H1 (cell line): ENCODE measurements at regions not wholly inside any gene's neighbourhood (a gene's known extent, or its start where the extent isn't known, plus 50 kb on each side); places are given as distances from the start of the nearest gene placed in this dataset.

Experiments
- CTCF ChIA-PET: fragments of 300-600 bp; sonication (Branson Sonifier 250); formaldehyde crosslinking; loops from one replicate; lab custom pipeline; 2021; ENCODE audit not compliant: partially characterized antibody; lab: Charles Lee
- POLR2A ChIA-PET: fragments of 300-600 bp; sonication (Branson Sonifier 250); formaldehyde crosslinking; loops from one replicate; lab custom pipeline; 2021; ENCODE audit warnings: inconsistent platforms; ENCODE audit not compliant: partially characterized antibody; lab: Charles Lee
- DNase-seq, 2 experiments: peaks; one replicate each; pipeline versions ENCODE4 v3.0.0 to v3.0.0-alpha.2; 2010 to 2022; ENCODE audit warnings: low spot score in 2 of 2, low read depth in 1 of 2, mixed read lengths in 1 of 2
- FAIRE-seq: peaks from 2 replicates; lab custom pipeline; 2011; peaks lifted over from hg19 to GRCh38; lab: Jason Lieb, UNC
- H2AFZ ChIP-seq: 2 replicates; pipeline ENCODE4 v1.8.1; 2012; ENCODE audit warnings: low read length, inconsistent platforms
- H2AK5ac ChIP-seq: 2 replicates; pipeline ENCODE4 v1.6.1; 2013; ENCODE audit warnings: low read depth, low read length
- H2BK120ac ChIP-seq: replicated peaks from 2 replicates; pipeline ENCODE3; 2013; ENCODE audit warnings: low read depth, low read length, inconsistent platforms
- H2BK12ac ChIP-seq: 2 replicates; pipeline ENCODE4 v1.6.1; 2013; ENCODE audit warnings: low read depth, low read length
- H2BK15ac ChIP-seq: 2 replicates; pipeline ENCODE4 v1.6.1; 2013; ENCODE audit warnings: low read length
- H2BK20ac ChIP-seq: 2 replicates; pipeline ENCODE4 v1.6.1; 2013; ENCODE audit warnings: low read length
- H2BK5ac ChIP-seq: 2 replicates; pipeline ENCODE4 v1.6.1; 2013; ENCODE audit warnings: low read depth, low read length
- H3K14ac ChIP-seq: 2 replicates; pipeline ENCODE4 v1.6.1; 2013; ENCODE audit warnings: inconsistent platforms; ENCODE audit not compliant: insufficient read length
- H3K18ac ChIP-seq: 2 replicates; pipeline ENCODE4 v1.6.1; 2013; ENCODE audit warnings: low read length; ENCODE audit errors: extremely low read depth
- H3K23ac ChIP-seq: 2 replicates; pipeline ENCODE4 v1.6.1; 2013; ENCODE audit warnings: inconsistent platforms; ENCODE audit not compliant: insufficient read length
- H3K23me2 ChIP-seq: 2 replicates; pipeline ENCODE4 v1.6.1; 2013; ENCODE audit warnings: low read depth, low read length
- H3K27ac ChIP-seq: 2 replicates; pipeline ENCODE4 v1.6.1; 2011; ENCODE audit warnings: low read depth, low read length, inconsistent platforms
- H3K27me3 ChIP-seq, 4 experiments: replicated peaks in 1 of 4; 1 replicate in 1 of 4; 2 replicates in 3 of 4; pipeline versions ENCODE4 v1.6.1 to v1.8.1; 2011 to 2013; ENCODE audit warnings: low read length in 3 of 4, mild to moderate bottlenecking in 3 of 4, inconsistent platforms in 2 of 4, mixed read lengths in 2 of 4, moderate library complexity in 1 of 4; ENCODE audit not compliant: control insufficient read depth in 3 of 4, insufficient read depth in 3 of 4; ENCODE audit errors: extremely low read depth in 1 of 4
- H3K36me3 ChIP-seq, 4 experiments: 2 replicates each; pipeline versions ENCODE4 v1.6.1 to v1.8.1; 2011 to 2013; ENCODE audit warnings: mild to moderate bottlenecking in 4 of 4, low read length in 3 of 4, moderate library complexity in 2 of 4, control low read depth in 1 of 4, inconsistent platforms in 1 of 4; ENCODE audit not compliant: insufficient read depth in 4 of 4, control insufficient read depth in 2 of 4
- H3K4ac ChIP-seq: replicated peaks from 2 replicates; pipeline ENCODE3; 2013; ENCODE audit warnings: low read length, low read depth, mixed read lengths, inconsistent platforms; ENCODE audit not compliant: insufficient read length
- H3K4me1 ChIP-seq, 4 experiments: replicated peaks in 1 of 4; 1 replicate in 1 of 4; 2 replicates in 3 of 4; pipeline versions ENCODE4 v1.6.1 to v1.8.1; 2011 to 2013; ENCODE audit warnings: low read length in 3 of 4, inconsistent platforms in 2 of 4, mixed read lengths in 1 of 4; ENCODE audit not compliant: insufficient read depth in 4 of 4, control insufficient read depth in 3 of 4
- H3K4me2 ChIP-seq, 2 experiments: 2 replicates each; pipeline versions ENCODE4 v1.6.1 to v1.8.1; 2011 to 2013; ENCODE audit warnings: low read depth in 2 of 2, low read length in 2 of 2, control low read depth in 1 of 2, inconsistent platforms in 1 of 2, mild to moderate bottlenecking in 1 of 2; ENCODE audit not compliant: insufficient read depth in 1 of 2
- H3K4me3 ChIP-seq, 4 experiments: fragments of 200-600, 300-600 bp in 1 of 4; sonication (generic), shearing (Covaris generic), sonication (Bioruptor Twin) in 1 of 4; 2 replicates each; pipeline versions ENCODE4 v1.5.1 to v1.8.1; 2011 to 2016; ENCODE audit warnings: low read length in 4 of 4, low read depth in 3 of 4, control low read depth in 2 of 4, inconsistent platforms in 2 of 4, mild to moderate bottlenecking in 2 of 4, mixed read lengths in 1 of 4, moderate library complexity in 1 of 4; ENCODE audit not compliant: insufficient read depth in 2 of 4; ENCODE audit errors: extremely low read depth in 1 of 4
- H3K56ac ChIP-seq: replicated peaks from 2 replicates; pipeline ENCODE3; 2013; ENCODE audit warnings: low read depth, mild to moderate bottlenecking, mixed read lengths, low read length, inconsistent platforms; ENCODE audit not compliant: insufficient read length
- H3K79me1 ChIP-seq: 2 replicates; pipeline ENCODE4 v1.6.1; 2013; ENCODE audit warnings: low read depth, low read length, control low read depth
- H3K79me2 ChIP-seq, 2 experiments: 2 replicates each; pipeline versions ENCODE4 v1.6.1 to v1.8.1; 2012 to 2013; ENCODE audit warnings: low read length in 2 of 2, mild to moderate bottlenecking in 2 of 2, inconsistent platforms in 1 of 2; ENCODE audit not compliant: insufficient read depth in 2 of 2, control insufficient read depth in 1 of 2
- H3K9ac ChIP-seq, 4 experiments: replicated peaks in 1 of 4; 1 replicate in 1 of 4; 2 replicates in 3 of 4; pipeline versions ENCODE4 v1.6.1 to v1.8.1; 2011 to 2013; ENCODE audit warnings: low read depth in 3 of 4, low read length in 3 of 4, control low read depth in 2 of 4, mild to moderate bottlenecking in 2 of 4, moderate library complexity in 2 of 4, inconsistent platforms in 1 of 4; ENCODE audit errors: extremely low read depth in 1 of 4
- H3K9me3 ChIP-seq, 2 experiments: 2 replicates each; pipeline versions ENCODE4 v1.6.1 to v1.8.1; 2012 to 2013; ENCODE audit warnings: mild to moderate bottlenecking in 2 of 2, moderate library complexity in 2 of 2, control low read depth in 1 of 2, inconsistent platforms in 1 of 2, low read depth in 1 of 2, low read length in 1 of 2, mixed read lengths in 1 of 2; ENCODE audit not compliant: insufficient read depth in 2 of 2
- H4K20me1 ChIP-seq, 2 experiments: replicated peaks in 1 of 2; 2 replicates each; pipeline versions ENCODE3 to v1.8.1; 2011 to 2013; ENCODE audit warnings: inconsistent platforms in 2 of 2, low read length in 2 of 2, mild to moderate bottlenecking in 1 of 2; ENCODE audit not compliant: insufficient read depth in 2 of 2, control insufficient read depth in 1 of 2
- H4K5ac ChIP-seq: 2 replicates; pipeline ENCODE4 v1.6.1; 2013; ENCODE audit warnings: low read length, low read depth, mixed read lengths, inconsistent platforms; ENCODE audit not compliant: insufficient read length
- H4K8ac ChIP-seq: 2 replicates; pipeline ENCODE4 v1.8.0; 2013; ENCODE audit warnings: mild to moderate bottlenecking, moderate library complexity, low read length, inconsistent platforms; ENCODE audit not compliant: insufficient read depth; ENCODE audit errors: extremely low read depth
- H4K91ac ChIP-seq: replicated peaks from 2 replicates; pipeline ENCODE3; 2013; ENCODE audit warnings: low read length, mixed read lengths, inconsistent platforms; ENCODE audit not compliant: insufficient read length
- CHD2 ChIP-seq: IDR thresholded peaks from 2 replicates; pipeline ENCODE4 v1.6.1; 2012; ENCODE audit warnings: low read length, improper control_type of control experiment
- E2F6 ChIP-seq: IDR thresholded peaks from 2 replicates; pipeline ENCODE4 v1.6.1; 2012; ENCODE audit warnings: inconsistent platforms
- SP1 ChIP-seq: IDR thresholded peaks from 2 replicates; pipeline ENCODE4 v1.6.1; 2011; ENCODE audit warnings: low read depth, low read length
- TEAD4 ChIP-seq: IDR thresholded peaks from 2 replicates; pipeline ENCODE4 v1.6.1; 2012; ENCODE audit warnings: low read depth, low read length, inconsistent platforms, mixed read lengths
- WGBS, 2 experiments: shearing (Covaris generic) in 1 of 2; methylation state at CpG; one replicate each; pipeline versions ENCODE4 v1.1.6 to v1.1.7; 2013 to 2015; ENCODE audit warnings: low lambda C conversion rate in 2 of 2, mixed read lengths in 2 of 2, inconsistent platforms in 1 of 2, low coverage in 1 of 2, missing lambda C conversion rate in 1 of 2; ENCODE audit not compliant: insufficient replicate concordance in 2 of 2, insufficient coverage in 1 of 2, insufficient read length in 1 of 2; ENCODE audit errors: extremely low coverage in 1 of 2, missing lambda C conversion rate in 1 of 2; 5-methylcytosine and 5-hydroxymethylcytosine counted together

- CTCF ChIA-PET, result interaction anchor here (1.1 kb wide), 1 partner anchor 50 kb away, joined by 3 read pairs; no protein-coding TSS in a partner anchor
- Histone ChIP-seq H3K23ac (no peak overlapping the region), H3K27me3 (no peaks in the 10 kb centered on the region), H2BK120ac (no peak overlapping the region), H3K79me1 (no peaks in the 10 kb centered on the region), H3K18ac (no peak overlapping the region), H3K9me3 (no peaks in the 10 kb centered on the region), H3K9ac (no peak overlapping the region), H2AFZ (no peak overlapping the region), H3K79me2 (no peaks in the 10 kb centered on the region), H2BK20ac (no peak overlapping the region), H2BK15ac (no peak overlapping the region), H3K4me1 (no peaks in the 10 kb centered on the region), H4K91ac (no peak overlapping the region), H4K20me1 (no peaks in the 10 kb centered on the region), H3K36me3 (no peaks in the 10 kb centered on the region), H3K4ac (no peak overlapping the region), H3K23me2 (no peaks in the 10 kb centered on the region), H3K14ac (no peak overlapping the region), H2BK5ac (no peak overlapping the region), H3K27ac (no peak overlapping the region), H2BK12ac (no peak overlapping the region), H4K8ac (no peak overlapping the region), H3K56ac (no peak overlapping the region), H2AK5ac (no peak overlapping the region), H3K4me3 (no peak overlapping the region), H3K4me2 (no peak overlapping the region), H4K5ac (no peak overlapping the region)
- TF ChIP-seq CHD2, result no peak
- no peak for TF ChIP-seq E2F6
- no peak for TF ChIP-seq SP1
- no peak for TF ChIP-seq TEAD4
- 49% methylated on average over 3 of the region's 3 CpGs; no CpG with 5 or more reads in 1 of the 2 experiments for WGBS, 2 experiments
- DNase-seq, result no peak
- POLR2A ChIA-PET, result no interaction called here
- no peak for FAIRE-seq
These were observed 116.6 kb upstream of the ADCY1 start for GRCh38 chr7:45457591-45457990.
